NCI-H226 (cell line): ENCODE measurements at regions not wholly inside any gene's neighbourhood (a gene's known extent, or its start where the extent isn't known, plus 50 kb on each side); places are given as distances from the start of the nearest gene placed in this dataset.
A peak's percentile ranks its signal among the peaks of the same experiment; 100 is the strongest.
"Not testable (repeated sequence)": the region's sequence is repeated elsewhere in the genome, so short reads cannot be mapped to it uniquely, and the experiment has no call there.

ENCODE experiments used
- DNase-seq: peaks from one replicate; pipeline ENCODE4 v3.0.0-alpha.2; 2015

- no peak for DNase-seq
Observed at GRCh38 chr12:118537481-118537917, 161.1 kb downstream of the SUDS3 start.

GRCh38 chr12:118541071-118541470, 164.7 kb downstream of the SUDS3 start:
- DNase-seq, result no peak

GRCh38 chr12:118541934-118542333, 165.6 kb downstream of the SUDS3 start:
- DNase-seq, result no peak

GRCh38 chr12:118543651-118544050, 167.3 kb downstream of the SUDS3 start:
- no peak for DNase-seq

GRCh38 chr12:118544569-118544968, 168.2 kb downstream of the SUDS3 start:
- no peak for DNase-seq

GRCh38 chr12:118547606-118548005, 171.3 kb downstream of the SUDS3 start:
- not testable (repeated sequence) for DNase-seq

GRCh38 chr12:118548887-118549509, 172.6 kb downstream of the SUDS3 start:
- DNase-seq, result no peak

- no peak for DNase-seq
Observed at GRCh38 chr12:118549510-118549980, 173.2 kb downstream of the SUDS3 start.

GRCh38 chr12:118553856-118554504, 177.6 kb downstream of the SUDS3 start:
- no peak for DNase-seq

GRCh38 chr12:118558941-118559340, 182.6 kb downstream of the SUDS3 start:
- no peak for DNase-seq

- DNase-seq, result no peak
Observed at GRCh38 chr12:118560733-118561132, 184.4 kb downstream of the SUDS3 start.

- no peak for DNase-seq
Observed at GRCh38 chr12:118571730-118572129, 195.4 kb downstream of the SUDS3 start.

- DNase-seq, result no peak
Observed at GRCh38 chr12:118574288-118574687, 197.9 kb downstream of the SUDS3 start.

- DNase-seq, result no peak
Observed at GRCh38 chr12:118575730-118576129, 199.4 kb downstream of the SUDS3 start.

- DNase-seq, result no peak
Observed at GRCh38 chr12:118581371-118581770, 205.0 kb downstream of the SUDS3 start.

GRCh38 chr12:118582863-118583262, 206.5 kb downstream of the SUDS3 start:
- DNase-seq, result peak; percentile 8

GRCh38 chr12:118586433-118586832, 210.1 kb downstream of the SUDS3 start:
- DNase-seq, result no peak

- no peak for DNase-seq
Observed at GRCh38 chr12:118589162-118589561, 212.8 kb downstream of the SUDS3 start.

GRCh38 chr12:118590406-118591150, 214.2 kb downstream of the SUDS3 start:
- no peak for DNase-seq

GRCh38 chr12:118603610-118604361, 227.4 kb downstream of the SUDS3 start:
- DNase-seq, result no peak

GRCh38 chr12:118606690-118607089, 230.3 kb downstream of the SUDS3 start:
- DNase-seq, result no peak

- no peak for DNase-seq
Observed at GRCh38 chr12:118607831-118608230, 231.5 kb downstream of the SUDS3 start.

- no peak for DNase-seq
Observed at GRCh38 chr12:118608770-118609344, 232.5 kb downstream of the SUDS3 start.
